HFF-Myc (cell line): ENCODE measurements at regions not wholly inside any gene's neighbourhood (a gene's known extent, or its start where the extent isn't known, plus 50 kb on each side); places are given as distances from the start of the nearest gene placed in this dataset.

Source experiments
- DNase-seq: peaks from one replicate; pipeline ENCODE4 v3.0.0-alpha.2; 2011; ENCODE audit warnings: low read depth; ENCODE audit errors: extremely low read depth
- H3K4me3 ChIP-seq: replicated peaks from 2 replicates; pipeline ENCODE4 v1.5.1; 2011; ENCODE audit warnings: low read depth, mild to moderate bottlenecking, control low read depth, low read length
- CTCF ChIP-seq: IDR thresholded peaks from 2 replicates; pipeline ENCODE4 v1.5.1; 2012; ENCODE audit warnings: mild to moderate bottlenecking, low read depth, low read length, control low read depth; ENCODE audit errors: missing control alignments

DNA sequence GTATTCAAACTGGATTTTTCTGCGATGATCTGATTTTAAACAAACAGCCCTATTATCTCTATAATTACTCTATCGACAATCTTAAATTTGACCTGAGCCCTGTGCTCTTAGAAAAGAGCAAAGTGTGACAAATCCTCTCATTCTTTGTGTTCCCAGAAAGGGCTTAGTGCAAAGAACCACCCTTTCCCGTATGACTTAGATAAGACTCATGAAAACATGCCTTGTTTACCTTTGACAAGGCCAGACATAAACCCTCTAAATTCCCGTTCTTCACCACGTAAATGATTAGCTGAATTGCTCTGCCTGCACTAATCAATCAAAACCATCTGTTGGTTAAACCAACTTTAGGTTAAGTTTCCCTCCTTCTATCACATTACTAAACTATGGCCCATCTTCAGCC, 285.7 kb upstream of the SEL1L start:
- DNase-seq, result no peak
- H3K4me3 ChIP-seq, result no peak overlapping the region
- no peak for TF ChIP-seq CTCF

DNA sequence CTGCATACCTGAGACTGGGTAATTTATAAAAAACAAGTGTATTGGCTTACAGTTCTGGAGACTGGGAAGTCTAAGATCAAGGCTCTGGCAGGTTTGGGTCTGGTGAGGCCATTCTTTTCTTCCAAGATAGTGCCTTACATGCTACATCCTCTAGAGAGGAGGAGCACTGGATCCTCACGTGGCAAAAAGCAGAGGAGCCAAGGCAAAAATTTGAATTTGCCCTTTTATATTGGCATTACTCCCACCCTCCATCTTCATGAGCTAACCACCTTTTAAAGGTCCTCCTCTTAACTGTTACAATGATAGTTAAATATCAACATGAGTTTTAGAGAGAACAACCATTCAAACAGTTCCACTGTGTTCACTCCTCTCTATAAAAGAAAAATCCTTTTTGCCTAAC, 286.3 kb upstream of the SEL1L start:
- H3K4me3 ChIP-seq, result no peak overlapping the region
- no peak for TF ChIP-seq CTCF
- no peak for DNase-seq

DNA sequence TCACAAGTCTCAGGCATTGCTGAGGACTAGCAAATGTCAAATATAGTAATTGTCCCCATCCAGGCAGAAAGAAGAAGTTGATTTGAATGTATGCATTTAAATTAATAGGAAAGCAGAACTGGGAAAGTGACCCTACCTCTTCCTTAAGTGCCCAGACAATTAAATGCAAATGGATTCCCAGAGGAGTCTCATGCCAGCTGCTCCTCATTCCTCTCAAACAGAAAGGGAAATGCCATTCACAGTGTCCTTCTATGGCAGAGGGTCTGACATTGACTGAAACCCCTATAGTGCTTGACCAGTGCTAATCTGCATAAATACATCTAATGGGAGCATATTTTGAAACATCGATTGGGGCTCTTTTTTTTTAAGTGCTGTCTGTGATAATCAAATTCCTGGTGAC, 292.4 kb upstream of the SEL1L start:
- DNase-seq, result no peak
- TF ChIP-seq CTCF, result no peak
- H3K4me3 ChIP-seq, result no peak overlapping the region

DNA sequence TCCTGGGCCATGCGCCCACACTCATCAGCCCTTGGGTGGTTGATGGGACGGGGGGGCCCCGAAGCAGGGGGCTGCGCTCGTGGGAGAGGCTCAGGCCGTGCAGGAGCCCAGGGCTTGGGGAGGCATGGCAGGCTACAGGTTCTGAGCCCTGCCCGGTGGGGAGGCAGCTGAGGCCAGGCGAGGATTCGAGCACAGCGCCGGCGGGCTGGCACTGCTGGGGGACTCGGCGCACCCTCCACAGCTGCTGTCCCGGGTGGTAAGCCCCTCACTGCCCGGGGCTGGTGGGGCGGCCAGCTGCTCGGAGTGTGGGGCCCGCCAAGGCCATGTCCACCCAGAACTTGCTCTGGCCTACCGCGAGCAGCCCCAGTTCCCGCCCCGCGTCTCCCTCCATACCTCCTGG, 295.8 kb upstream of the SEL1L start:
- DNase-seq, result no peak
- no peak overlapping the region for H3K4me3 ChIP-seq
- TF ChIP-seq CTCF, result no peak

DNA sequence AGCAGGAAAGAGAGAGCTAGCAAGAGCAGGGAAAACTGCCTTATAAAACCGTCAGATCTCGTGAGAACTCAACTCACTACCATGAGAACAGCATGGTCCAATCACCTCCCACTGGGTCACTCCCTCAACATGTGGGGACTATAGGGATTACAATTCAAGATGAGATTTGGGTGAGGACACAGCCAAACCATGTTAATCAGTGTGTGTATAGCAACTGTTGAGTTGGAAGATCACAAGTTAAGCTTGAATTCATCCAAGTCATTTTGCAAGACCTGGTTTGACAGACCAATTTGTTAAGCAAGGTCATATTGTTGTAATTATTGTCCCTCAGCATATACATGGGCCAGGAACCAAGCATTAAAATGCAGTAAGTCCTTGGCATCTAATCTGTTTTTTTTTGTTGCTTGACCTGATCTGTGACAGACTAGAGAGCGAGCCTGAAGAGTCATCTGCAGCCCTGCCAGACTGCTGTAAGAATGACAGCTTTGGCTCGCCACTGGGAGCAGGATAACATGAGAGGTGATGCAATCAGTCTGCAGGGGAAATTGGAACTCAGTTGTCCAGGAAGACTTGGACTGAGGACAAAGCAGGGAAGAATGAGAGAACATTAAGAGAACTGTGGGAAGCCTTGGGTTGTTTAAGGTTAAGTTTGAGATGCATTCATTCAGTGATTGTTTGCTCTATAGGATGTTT, 297.6 kb upstream of the SEL1L start:
- no peak for TF ChIP-seq CTCF
- DNase-seq, result no peak
- H3K4me3 ChIP-seq, result no peak overlapping the region

- DNase-seq, result no peak
- TF ChIP-seq CTCF, result no peak
- H3K4me3 ChIP-seq, result no peak overlapping the region
These were observed 300.7 kb upstream of the SEL1L start for GRCh38 chr14:81834308-81834707.

DNA sequence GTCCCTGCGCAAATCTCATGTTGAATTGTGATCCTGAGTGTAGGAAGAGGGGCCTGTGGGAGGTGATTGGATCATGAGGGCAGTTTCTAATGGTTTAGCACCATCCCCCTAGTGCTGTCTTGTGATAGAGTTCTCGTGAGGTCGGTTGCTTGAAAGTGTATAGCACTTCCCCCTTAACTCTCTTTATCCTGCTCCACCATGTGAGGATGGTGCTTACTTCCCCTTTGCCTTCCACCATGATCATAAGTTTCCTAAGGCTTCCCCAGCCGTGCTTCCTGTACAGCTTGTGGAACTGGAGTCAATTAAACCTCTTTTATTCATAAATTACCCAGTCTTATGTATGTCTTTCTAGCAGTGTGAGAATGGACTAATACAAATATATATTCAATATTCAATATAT, 303.7 kb upstream of the SEL1L start:
- no peak for TF ChIP-seq CTCF
- DNase-seq, result no peak
- H3K4me3 ChIP-seq, result no peak overlapping the region
